Spleen (tissue), 11 donors: ENCODE measurements at regions not wholly inside any gene's neighbourhood (a gene's known extent, or its start where the extent isn't known, plus 50 kb on each side); places are given as distances from the start of the nearest gene placed in this dataset.

Experiments
- DNase-seq: peaks from one replicate; pipeline ENCODE4 v3.0.0-alpha.2; 2020
- H3K27ac ChIP-seq, 8 donors: fragments of 200-600 bp; sonication (generic) in 7 of 8; 1 replicate in 4 of 8; 2 replicates in 4 of 8; pipeline versions ENCODE4 v1.5.0 to v1.8.0; 2016 to 2021; ENCODE audit warnings: inconsistent platforms in 4 of 8, mild to moderate bottlenecking in 4 of 8, moderate library complexity in 1 of 8
- H3K27me3 ChIP-seq, 7 donors: fragments of 200-600 bp; sonication (generic) in 6 of 7; replicated peaks in 1 of 7; 1 replicate in 4 of 7; 2 replicates in 3 of 7; pipeline versions ENCODE4 v1.5.0 to v1.8.0; 2016 to 2021; ENCODE audit warnings: inconsistent platforms in 3 of 7, mild to moderate bottlenecking in 1 of 7
- H3K36me3 ChIP-seq, 6 donors: fragments of 200-600 bp; sonication (generic) in 5 of 6; 1 replicate in 4 of 6; 2 replicates in 2 of 6; pipeline versions ENCODE4 v1.5.0 to v1.8.0; 2016 to 2021; ENCODE audit warnings: inconsistent platforms in 2 of 6
- H3K4me1 ChIP-seq, 6 donors: fragments of 200-600 bp; sonication (generic) in 5 of 6; 1 replicate in 3 of 6; 2 replicates in 3 of 6; pipeline versions ENCODE4 v1.5.0 to v1.8.0; 2016 to 2021; ENCODE audit warnings: inconsistent platforms in 3 of 6
- H3K4me3 ChIP-seq, 8 donors: fragments of 200-600 bp; sonication (generic) in 7 of 8; 1 replicate in 4 of 8; 2 replicates in 4 of 8; pipeline versions ENCODE4 v1.5.0 to v1.8.0; 2016 to 2021; ENCODE audit warnings: inconsistent platforms in 4 of 8, mild to moderate bottlenecking in 4 of 8, moderate library complexity in 2 of 8
- H3K9me3 ChIP-seq, 8 donors: fragments of 200-600 bp; sonication (generic) in 7 of 8; 1 replicate in 4 of 8; 2 replicates in 4 of 8; pipeline versions ENCODE4 v1.5.0 to v1.8.0; 2016 to 2021; ENCODE audit warnings: inconsistent platforms in 4 of 8
- CTCF ChIP-seq, 11 experiments: fragments of 200-600 bp in 7 of 11; fragments of 450-650 bp in 4 of 11; sonication (generic) in 4 of 11; IDR thresholded peaks in 8 of 11; conservative IDR thresholded peaks in 3 of 11; 1 replicate in 7 of 11; 2 replicates in 4 of 11; pipeline versions ENCODE4 v1.4.0 to v1.8.0; 2016 to 2021; ENCODE audit warnings: antibody characterized with exemption in 11 of 11, inconsistent platforms in 4 of 11, mild to moderate bottlenecking in 1 of 11
- POLR2A ChIP-seq, 3 donors: fragments of 450-650 bp; IDR thresholded peaks; one replicate each; pipeline ENCODE4 v1.5.1; 2017; ENCODE audit warnings: antibody characterized with exemption in 3 of 3, mild to moderate bottlenecking in 1 of 3
- POLR2AphosphoS5 ChIP-seq, 3 donors: sonication (generic); formaldehyde crosslinking; IDR thresholded peaks; one replicate each; pipeline ENCODE4 v1.5.1; 2017; ENCODE audit warnings: antibody characterized with exemption in 3 of 3
- WGBS, 5 donors: extraction: QIAGEN DNeasy Blood & Tissue Kit in 3 of 5; methylation state at CpG; one replicate each; pipeline versions ENCODE4 v1.1.5 to v1.1.7; 2013 to 2018; 5-methylcytosine and 5-hydroxymethylcytosine counted together
- intact Hi-C: fragments of 100-400 bp; cut with DNase I; formaldehyde crosslinking; loops from one replicate; pipeline ENCODE4 v1.15.0; 2023; ENCODE audit warnings: low total_unique reads
- donor health status: healthy with polysubstance abuse.
- donor health status: DM: no; HTN: no; CAD: no; lungs with moderate emphysema.
- donor health status: DM: no; HTN: no; CAD: no.
- donor health status: Bipolar disorder and iron deficiency.
- donor health status: healthy.
- donor health status: DM: no; HTN: no; CAD: no.
- donor health status: DM: yes; HTN: yes; CAD: no.

GRCh38 chr9:29775491-29775890 is 2202.2 kb upstream of the C9orf72 start:
- intact Hi-C loops: no loop called here
- Histone ChIP-seq H3K4me1 (no peaks in the 10 kb centered on the region), H3K36me3 (no peaks in the 10 kb centered on the region), H3K9me3 (no peaks in the 10 kb centered on the region), H3K4me3 (no peak overlapping the region), H3K27me3 (no peaks in the 10 kb centered on the region), H3K27ac (no peak overlapping the region)
- WGBS, 5 donors: 63 to 72% (median 68%) methylated on average over 5 of the region's 5 CpGs
- no peak for DNase-seq
- TF ChIP-seq POLR2AphosphoS5 (IDR thresholded peaks at IDR 0.05): no peak
- TF ChIP-seq POLR2A (IDR thresholded peaks at IDR 0.05): no peak
- no peak for TF ChIP-seq CTCF (IDR thresholded peaks at IDR 0.05 in 8 of 11, conservative IDR thresholded peaks at IDR 0.05 in 3 of 11)

- intact Hi-C loops: no loop called here
- H3K4me1 ChIP-seq: no peaks in the 10 kb centered on the region
Measured at GRCh38 chr9:29778281-29778849, 2205.1 kb upstream of the C9orf72 start.

GRCh38 chr9:29793970-29794369 is 2220.7 kb upstream of the C9orf72 start:
- Histone ChIP-seq H3K4me3 (no peak overlapping the region), H3K9me3 (no peaks in the 10 kb centered on the region), H3K36me3 (no peaks in the 10 kb centered on the region), H3K27me3 (no peaks in the 10 kb centered on the region), H3K27ac (no peak overlapping the region), H3K4me1 (no peaks in the 10 kb centered on the region)
- intact Hi-C loops: no loop called here
- TF ChIP-seq POLR2AphosphoS5 (IDR thresholded peaks at IDR 0.05) (no peak), POLR2A (IDR thresholded peaks at IDR 0.05) (no peak), CTCF (IDR thresholded peaks at IDR 0.05 in 8 of 11, conservative IDR thresholded peaks at IDR 0.05 in 3 of 11) (no peak)
- DNase-seq: no peak
- WGBS, 5 donors: 54 to 83% (median 57%) methylated on average over 1 of the region's 1 CpG

More at GRCh38 chr9:29778281-29778849, 2205.1 kb upstream of the C9orf72 start:
- Histone ChIP-seq H3K27me3 (no peaks in the 10 kb centered on the region), H3K9me3 (no peaks in the 10 kb centered on the region), H3K36me3 (no peaks in the 10 kb centered on the region), H3K27ac (no peak overlapping the region), H3K4me3 (no peak overlapping the region)
- no peak for DNase-seq
- TF ChIP-seq POLR2A (IDR thresholded peaks at IDR 0.05) (no peak), POLR2AphosphoS5 (IDR thresholded peaks at IDR 0.05) (no peak), CTCF (IDR thresholded peaks at IDR 0.05 in 8 of 11, conservative IDR thresholded peaks at IDR 0.05 in 3 of 11) (no peak)
- 77 to 92% (median 82%) methylated on average over 7 of the region's 7 CpGs for WGBS, 5 donors

GRCh38 chr9:29796291-29796952 is 2223.1 kb upstream of the C9orf72 start:
- H3K36me3 ChIP-seq: no peaks in the 10 kb centered on the region
- no peak overlapping the region for H3K27ac ChIP-seq
- no peaks in the 10 kb centered on the region for H3K9me3 ChIP-seq
- TF ChIP-seq POLR2A (IDR thresholded peaks at IDR 0.05): no peak
- TF ChIP-seq POLR2AphosphoS5 (IDR thresholded peaks at IDR 0.05): no peak
- TF ChIP-seq CTCF (IDR thresholded peaks at IDR 0.05 in 8 of 11, conservative IDR thresholded peaks at IDR 0.05 in 3 of 11): no peak
- H3K4me1 ChIP-seq: no peaks in the 10 kb centered on the region
- no peak overlapping the region for H3K4me3 ChIP-seq
- 62 to 84% (median 68%) methylated on average over 2 of the region's 2 CpGs for WGBS, 5 donors
- intact Hi-C loops: no loop called here
- DNase-seq: no peak
- no peaks in the 10 kb centered on the region for H3K27me3 ChIP-seq
